ENCODE measurements at regions not wholly inside any gene's neighbourhood (a gene's known extent, or its start where the extent isn't known, plus 50 kb on each side); places are given as distances from the start of the nearest gene placed in this dataset.
"Not testable (repeated sequence)": the region's sequence is repeated elsewhere in the genome, so short reads cannot be mapped to it uniquely, and the experiment has no call there.

DNA sequence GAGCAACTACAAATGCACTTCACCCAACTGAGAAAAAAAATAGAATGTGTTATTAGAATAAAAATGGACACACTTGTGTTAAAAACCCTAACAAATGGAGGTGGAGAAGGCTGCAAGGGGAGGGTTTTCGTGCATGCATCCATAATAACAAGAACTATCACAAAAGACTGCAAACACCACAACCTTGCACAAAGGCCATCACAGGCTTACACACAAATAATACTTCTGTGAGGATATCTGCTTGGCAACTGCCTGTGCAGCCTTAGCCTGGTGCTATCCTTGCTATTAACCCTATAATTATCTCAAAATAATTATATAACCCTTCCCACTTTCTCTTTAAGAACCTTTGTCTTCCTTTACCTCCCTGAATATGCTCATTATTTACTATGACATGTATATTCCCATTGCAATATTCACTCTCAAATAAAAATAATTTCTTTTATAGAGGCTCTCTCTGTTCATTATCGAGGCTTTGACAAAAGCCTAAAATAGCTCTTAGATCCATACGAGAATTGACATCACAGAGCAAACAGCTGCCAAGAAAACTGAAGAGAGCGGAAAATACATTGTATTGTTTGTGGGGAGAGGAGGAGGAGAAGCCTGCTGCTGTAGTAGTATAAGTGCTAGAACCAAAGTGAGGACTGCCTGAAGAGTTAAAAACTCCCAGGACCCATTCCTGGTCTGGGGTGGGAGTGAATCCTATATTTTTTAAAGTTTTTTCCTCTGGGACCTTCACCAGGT is 1768.7 kb downstream of the BRINP3 start:
- POLR2A ChIA-PET: no interaction called here

DNA sequence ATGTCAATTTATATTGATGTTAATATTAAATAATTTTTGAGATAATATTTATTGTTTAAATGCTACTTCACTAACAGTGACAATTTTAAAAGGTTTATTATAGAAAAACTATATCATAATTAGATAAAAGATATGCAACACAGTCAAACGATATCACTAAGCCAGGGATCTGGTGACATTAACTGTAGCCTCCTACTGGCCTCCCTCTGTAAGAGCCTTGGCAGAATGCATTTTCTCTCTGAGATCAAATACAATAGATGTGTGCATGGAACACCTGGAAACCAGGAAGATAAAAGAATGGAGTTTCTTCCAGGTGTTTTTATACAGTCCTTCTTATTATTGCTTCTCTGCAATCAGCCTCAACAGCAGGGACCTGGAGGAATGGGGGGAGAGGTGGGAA is 1762.1 kb downstream of the BRINP3 start:
- no peak for DNase-seq (ENCODE audit: low read depth, low spot score)
- TF ChIP-seq CTCF (IDR thresholded peaks at IDR 0.05; ENCODE audit: insufficient read depth, low read length, missing control alignments): no peak
- POLR2A ChIA-PET: no interaction called here
- no peak overlapping the region for H3K4me3 ChIP-seq (ENCODE audit: low read depth, low read length)
- CTCF ChIA-PET: no interaction called here

More for the DNA sequence above, 1768.7 kb downstream of the BRINP3 start:
- no peak for DNase-seq (ENCODE audit: low read depth, low spot score)
- no peak for TF ChIP-seq CTCF (IDR thresholded peaks at IDR 0.05; ENCODE audit: insufficient read depth, low read length, missing control alignments)
- CTCF ChIA-PET: no interaction called here
- H3K4me3 ChIP-seq (ENCODE audit: low read depth, low read length): no peak overlapping the region

- ChIA-PET POLR2A (no interaction called here), CTCF (no interaction called here)
- TF ChIP-seq CTCF (IDR thresholded peaks at IDR 0.05; ENCODE audit: insufficient read depth, low read length, missing control alignments): no peak
- H3K4me3 ChIP-seq (ENCODE audit: low read depth, low read length): no peak overlapping the region
- no peak for DNase-seq (ENCODE audit: low read depth, low spot score)
These were observed 1757.9 kb downstream of the BRINP3 start for GRCh38 chr1:188719735-188720134.

DNA sequence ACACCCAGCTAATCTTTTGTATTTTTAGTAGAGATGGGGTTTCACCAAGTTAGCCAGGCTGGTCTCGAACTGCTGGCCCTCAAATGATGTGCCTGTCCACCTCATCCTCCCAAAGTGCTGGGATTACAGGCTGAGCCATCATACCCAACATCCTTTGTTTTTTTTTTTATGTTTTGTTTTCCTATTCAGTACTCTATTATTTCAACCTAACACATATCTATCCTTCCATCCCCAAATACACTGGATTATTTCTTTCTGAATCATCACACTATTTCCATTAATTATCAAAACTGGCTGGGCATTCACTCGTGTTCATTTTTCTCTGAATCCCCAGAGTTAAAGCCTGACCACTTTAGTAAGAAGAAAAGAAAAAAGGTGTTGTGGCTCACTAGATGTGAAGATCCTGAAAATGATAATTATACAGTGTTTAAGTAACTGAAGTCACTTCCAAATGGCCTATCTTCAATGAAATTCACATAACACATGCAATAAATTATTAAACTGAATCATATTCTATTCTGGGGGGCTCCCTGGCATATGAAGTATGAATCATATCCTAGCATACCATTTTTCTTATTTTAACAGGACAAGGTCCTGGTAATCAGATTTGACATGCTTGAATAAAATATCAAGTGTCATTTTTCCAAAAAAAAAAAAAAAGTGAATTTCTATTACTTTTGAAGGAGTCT is 1754.2 kb downstream of the BRINP3 start:
- ChIA-PET CTCF (no interaction called here), POLR2A (no interaction called here)
- no peak overlapping the region for H3K4me3 ChIP-seq (ENCODE audit: low read depth, low read length)

GRCh38 chr1:188729039-188729438 is 1748.6 kb downstream of the BRINP3 start:
- POLR2A ChIA-PET: no interaction called here
- H3K4me3 ChIP-seq (ENCODE audit: low read depth, low read length): no peak overlapping the region
- CTCF ChIA-PET: no interaction called here
- TF ChIP-seq CTCF (IDR thresholded peaks at IDR 0.05; ENCODE audit: insufficient read depth, low read length, missing control alignments): no peak
- no peak for DNase-seq (ENCODE audit: low read depth, low spot score)

More for the DNA sequence above, 1754.2 kb downstream of the BRINP3 start:
- no peak for TF ChIP-seq CTCF (IDR thresholded peaks at IDR 0.05; ENCODE audit: insufficient read depth, low read length, missing control alignments)
- DNase-seq (ENCODE audit: low read depth, low spot score): no peak

DNA sequence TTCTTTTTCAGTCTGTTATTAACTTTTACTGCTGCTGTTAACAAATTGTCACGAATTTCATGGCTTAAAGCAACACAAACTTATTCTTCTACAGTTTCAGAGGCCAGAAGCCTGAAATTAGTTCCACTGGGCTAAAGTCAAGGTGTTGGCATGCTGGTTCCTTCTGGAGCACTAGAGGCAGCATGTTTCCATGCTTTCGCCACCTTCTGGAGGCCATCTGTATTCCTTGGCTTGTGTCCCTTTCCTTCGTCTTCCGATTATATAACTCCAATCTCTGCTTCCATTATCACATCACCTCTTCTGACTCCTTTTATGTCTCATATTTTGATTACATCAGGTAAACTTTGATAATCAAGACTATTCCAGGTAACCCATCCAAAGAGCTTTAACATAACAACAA is 1742.1 kb downstream of the BRINP3 start:
- CTCF ChIA-PET: no interaction called here
- H3K4me3 ChIP-seq (ENCODE audit: low read depth, low read length): no peak overlapping the region
- no peak for TF ChIP-seq CTCF (IDR thresholded peaks at IDR 0.05; ENCODE audit: insufficient read depth, low read length, missing control alignments)
- POLR2A ChIA-PET: no interaction called here
- no peak for DNase-seq (ENCODE audit: low read depth, low spot score)

GRCh38 chr1:188749275-188749674 is 1728.4 kb downstream of the BRINP3 start:
- DNase-seq (ENCODE audit: low read depth, low spot score); H3K4me3 ChIP-seq (ENCODE audit: low read depth, low read length); CTCF ChIA-PET; POLR2A ChIA-PET: not testable (repeated sequence)

- DNase-seq (ENCODE audit: low read depth, low spot score); POLR2A ChIA-PET; CTCF ChIA-PET; H3K4me3 ChIP-seq (ENCODE audit: low read depth, low read length): not testable (repeated sequence)
These were observed 1725.6 kb downstream of the BRINP3 start for GRCh38 chr1:188752027-188752426.

DNA sequence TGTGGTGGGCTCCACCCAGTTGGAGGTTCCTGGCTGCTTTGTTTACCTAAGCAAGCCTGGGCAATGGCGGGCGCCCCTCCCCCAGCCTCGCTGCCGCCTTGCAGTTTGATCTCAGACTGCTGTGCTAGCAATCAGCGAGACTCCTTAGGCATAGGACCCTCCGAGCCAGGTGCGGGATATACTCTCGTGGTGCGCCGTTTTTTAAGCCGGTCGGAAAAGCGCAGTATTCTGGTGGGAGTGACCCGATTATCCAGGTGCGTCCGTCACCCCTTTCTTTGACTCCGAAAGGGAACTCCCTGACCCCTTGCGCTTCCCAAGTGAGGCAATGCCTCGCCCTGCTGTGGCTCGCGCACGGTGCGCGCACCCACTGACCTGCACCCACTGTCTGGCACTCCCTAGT is 1719.9 kb downstream of the BRINP3 start:
- DNase-seq (ENCODE audit: low read depth, low spot score); POLR2A ChIA-PET; CTCF ChIA-PET; H3K4me3 ChIP-seq (ENCODE audit: low read depth, low read length): not testable (repeated sequence)
